Right cardiac atrium (tissue), 5 donors: ENCODE measurements at regions not wholly inside any gene's neighbourhood (a gene's known extent, or its start where the extent isn't known, plus 50 kb on each side); places are given as distances from the start of the nearest gene placed in this dataset.

Experiments
- ATAC-seq, 2 donors: fragments of 200-7000 bp; cut with Tn5 transposase; one replicate each; pipeline versions ENCODE4 v1.8.0 to v1.9.1; 2020; ENCODE audit warnings: moderate library complexity in 2 of 2, mild to moderate bottlenecking in 1 of 2
- DNase-seq, 3 donors: peaks; one replicate each; pipeline ENCODE4 v3.0.0-alpha.2; 2020
- H3K27ac ChIP-seq: one replicate; pipeline ENCODE4 v1.5.1; 2013; ENCODE audit warnings: mild to moderate bottlenecking, low read length, control low read depth, moderate library complexity
- H3K27me3 ChIP-seq: one replicate; pipeline ENCODE4 v1.6.1; 2013; ENCODE audit not compliant: control insufficient read depth, insufficient read depth
- H3K4me1 ChIP-seq: one replicate; pipeline ENCODE4 v1.6.1; 2013; ENCODE audit warnings: low read length; ENCODE audit not compliant: control insufficient read depth, insufficient read depth
- H3K4me3 ChIP-seq: one replicate; pipeline ENCODE4 v1.5.1; 2013; ENCODE audit warnings: low read length, control low read depth
- H3K9me3 ChIP-seq: one replicate; pipeline ENCODE4 v1.6.1; 2013; ENCODE audit warnings: low read length; ENCODE audit not compliant: control insufficient read depth
- WGBS: extraction: QIAGEN DNeasy Blood & Tissue Kit; methylation state at CpG from one replicate; pipeline ENCODE4 v1.1.7; 2013; 5-methylcytosine and 5-hydroxymethylcytosine counted together
- intact Hi-C, 4 donors: fragments of 100-400 bp; cut with DNase I; formaldehyde crosslinking; loops; one replicate each; pipeline versions ENCODE4 v1.11.0 to v1.14.0; 2022 to 2023
- donor health status: healthy with polysubstance abuse.
- donor health status: DM: no; HTN: yes; CAD: no.
- donor health status: DM: no; HTN: no; CAD: no.
- donor health status: DM: no; HTN: yes; CAD: no; lungs with severe emphysema.
- donor health status: DM: yes; HTN: yes; CAD: no.

- Histone ChIP-seq H3K27me3 (no peaks in the 10 kb centered on the region), H3K4me3 (no peak overlapping the region), H3K4me1 (no peaks in the 10 kb centered on the region), H3K9me3 (no peaks in the 10 kb centered on the region), H3K27ac (no peak overlapping the region)
- ATAC-seq (no peak), DNase-seq (no peak)
- WGBS = 30% methylated on average over 1 of the region's 1 CpG
- intact Hi-C loops = loop anchor here in 3 of 4 donors (10.0 kb wide), 2 partner anchors 192 to 772 kb away; no protein-coding TSS in a partner anchor
Observed at GRCh38 chr6:76682842-76683241, 610.4 kb upstream of the IMPG1 start.

- intact Hi-C loops = loop anchor here in 3 of 4 donors (10.0 kb wide), 2 partner anchors 193 to 773 kb away; no protein-coding TSS in a partner anchor
- ATAC-seq (no peak), DNase-seq (no peak)
- no peaks in the 10 kb centered on the region for H3K9me3 ChIP-seq
- H3K27me3 ChIP-seq = no peaks in the 10 kb centered on the region
- H3K4me1 ChIP-seq = no peaks in the 10 kb centered on the region
- H3K27ac ChIP-seq = no peak overlapping the region
- H3K4me3 ChIP-seq = no peak overlapping the region
Observed at GRCh38 chr6:76681781-76682180, 609.3 kb upstream of the IMPG1 start.

- ATAC-seq = no peak
- no peak overlapping the region for H3K27ac ChIP-seq
- WGBS = 62% methylated on average over 2 of the region's 2 CpGs
- no peak for DNase-seq
- H3K27me3 ChIP-seq = no peaks in the 10 kb centered on the region
- H3K9me3 ChIP-seq = no peaks in the 10 kb centered on the region
- no peak overlapping the region for H3K4me3 ChIP-seq
- H3K4me1 ChIP-seq = no peaks in the 10 kb centered on the region
- intact Hi-C loops = no loop called here
Observed at GRCh38 chr6:76677017-76677416, 604.6 kb upstream of the IMPG1 start.

- 53% methylated on average over 4 of the region's 4 CpGs for WGBS
- intact Hi-C loops = no loop called here
Observed at GRCh38 chr6:76671751-76672150, 599.3 kb upstream of the IMPG1 start.

GRCh38 chr6:76644231-76644630 lies 571.8 kb upstream of the IMPG1 start:
- 86% methylated on average over 1 of the region's 1 CpG for WGBS
- H3K27me3 ChIP-seq = no peaks in the 10 kb centered on the region

More at GRCh38 chr6:76671751-76672150, 599.3 kb upstream of the IMPG1 start:
- no peak for ATAC-seq
- Histone ChIP-seq H3K4me1 (no peaks in the 10 kb centered on the region), H3K4me3 (no peak overlapping the region), H3K27ac (no peak overlapping the region), H3K27me3 (no peaks in the 10 kb centered on the region), H3K9me3 (no peaks in the 10 kb centered on the region)
- DNase-seq = no peak

GRCh38 chr6:76639941-76640340 lies 567.5 kb upstream of the IMPG1 start:
- Histone ChIP-seq H3K4me3 (no peak overlapping the region), H3K27me3 (no peaks in the 10 kb centered on the region), H3K4me1 (no peaks in the 10 kb centered on the region), H3K27ac (no peak overlapping the region), H3K9me3 (no peaks in the 10 kb centered on the region)
- 75% methylated on average over 1 of the region's 1 CpG for WGBS
- intact Hi-C loops = no loop called here
- ATAC-seq (no peak), DNase-seq (no peak)

More at GRCh38 chr6:76644231-76644630, 571.8 kb upstream of the IMPG1 start:
- no peak for DNase-seq
- Histone ChIP-seq H3K9me3 (no peaks in the 10 kb centered on the region), H3K4me3 (no peak overlapping the region), H3K4me1 (no peaks in the 10 kb centered on the region), H3K27ac (no peak overlapping the region)
- ATAC-seq = no peak
- intact Hi-C loops = no loop called here

GRCh38 chr6:76634695-76635094 lies 562.2 kb upstream of the IMPG1 start:
- DNase-seq (no peak), ATAC-seq (no peak)
- H3K9me3 ChIP-seq = no peaks in the 10 kb centered on the region
- no peaks in the 10 kb centered on the region for H3K4me1 ChIP-seq
- H3K4me3 ChIP-seq = no peak overlapping the region
- intact Hi-C loops = no loop called here
- no peaks in the 10 kb centered on the region for H3K27me3 ChIP-seq
- H3K27ac ChIP-seq = no peak overlapping the region

GRCh38 chr6:76633259-76633658 lies 560.8 kb upstream of the IMPG1 start:
- 62% methylated on average over 5 of the region's 5 CpGs for WGBS
- no peaks in the 10 kb centered on the region for H3K27me3 ChIP-seq
- H3K9me3 ChIP-seq = no peaks in the 10 kb centered on the region
- DNase-seq = no peak
- H3K4me3 ChIP-seq = no peak overlapping the region
- intact Hi-C loops = no loop called here
- H3K4me1 ChIP-seq = no peaks in the 10 kb centered on the region
- H3K27ac ChIP-seq = no peak overlapping the region
- no peak for ATAC-seq

GRCh38 chr6:76631622-76632021 lies 559.2 kb upstream of the IMPG1 start:
- ATAC-seq = no peak

GRCh38 chr6:76615395-76615794 lies 542.9 kb upstream of the IMPG1 start:
- no peak for ATAC-seq
- H3K4me1 ChIP-seq = no peaks in the 10 kb centered on the region
- intact Hi-C loops = no loop called here
- H3K9me3 ChIP-seq = no peaks in the 10 kb centered on the region
- H3K27me3 ChIP-seq = no peaks in the 10 kb centered on the region
- H3K27ac ChIP-seq = no peak overlapping the region
- DNase-seq = no peak
- H3K4me3 ChIP-seq = no peak overlapping the region
- WGBS = 80% methylated on average over 2 of the region's 2 CpGs

More at GRCh38 chr6:76631622-76632021, 559.2 kb upstream of the IMPG1 start:
- no peak overlapping the region for H3K4me3 ChIP-seq
- WGBS = 89% methylated on average over 9 of the region's 9 CpGs
- intact Hi-C loops = no loop called here
- H3K4me1 ChIP-seq = no peaks in the 10 kb centered on the region
- DNase-seq = no peak
- no peak overlapping the region for H3K27ac ChIP-seq
- H3K9me3 ChIP-seq = no peaks in the 10 kb centered on the region
- no peaks in the 10 kb centered on the region for H3K27me3 ChIP-seq

- ATAC-seq (no peak), DNase-seq (no peak)
- 43% methylated on average over 1 of the region's 1 CpG for WGBS
- H3K4me1 ChIP-seq = no peaks in the 10 kb centered on the region
- no peak overlapping the region for H3K4me3 ChIP-seq
- no peak overlapping the region for H3K27ac ChIP-seq
- intact Hi-C loops = no loop called here
- H3K9me3 ChIP-seq = no peaks in the 10 kb centered on the region
- H3K27me3 ChIP-seq = no peaks in the 10 kb centered on the region
Observed at GRCh38 chr6:76612954-76613353, 540.5 kb upstream of the IMPG1 start.

GRCh38 chr6:76609160-76609559 lies 536.7 kb upstream of the IMPG1 start:
- intact Hi-C loops = no loop called here
- ATAC-seq = no peak
- H3K9me3 ChIP-seq = no peaks in the 10 kb centered on the region
- no peak for DNase-seq
- WGBS = 86% methylated on average over 4 of the region's 4 CpGs
- no peak overlapping the region for H3K4me3 ChIP-seq
- H3K27ac ChIP-seq = no peak overlapping the region
- H3K4me1 ChIP-seq = no peaks in the 10 kb centered on the region
- H3K27me3 ChIP-seq = no peaks in the 10 kb centered on the region
